ENCODE measurements at regions not wholly inside any gene's neighbourhood (a gene's known extent, or its start where the extent isn't known, plus 50 kb on each side); places are given as distances from the start of the nearest gene placed in this dataset.

GRCh38 chr15:37359101-37359892 lies 258.9 kb upstream of the MEIS2 start (continued):
- TF ChIP-seq ZNF462 (CRISPR knock-in tag; IDR thresholded peaks at IDR 0.05) (no peak), REST (IDR thresholded peaks at IDR 0.05; ENCODE audit: unreplicated experiment) (no peak), STAT1 (IDR thresholded peaks at IDR 0.05; ENCODE audit: unreplicated experiment) (no peak), JUNB (IDR thresholded peaks at IDR 0.05; ENCODE audit: unreplicated experiment) (no peak)

DNA sequence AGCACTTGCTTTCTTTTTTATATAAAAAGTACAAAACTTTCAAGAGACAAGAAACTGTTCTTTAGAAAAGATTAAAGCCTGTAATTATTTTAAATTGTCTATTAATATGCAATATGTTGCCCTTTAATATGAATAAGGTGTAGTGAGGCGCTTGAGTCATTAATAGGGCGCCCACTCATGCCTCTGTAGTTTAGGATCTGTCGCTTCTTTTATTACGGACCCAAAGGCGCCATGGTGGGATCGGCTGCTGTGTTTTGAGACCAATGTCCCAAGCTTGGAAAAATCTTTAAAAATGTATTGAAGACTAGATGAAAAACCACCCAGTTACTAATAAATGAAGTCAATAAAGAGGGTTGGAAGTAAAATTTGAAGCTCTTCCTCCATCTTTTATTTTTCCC lies 259.5 kb upstream of the MEIS2 start:
- no peaks in the 10 kb centered on the region for H3K79me2 ChIP-seq (replicated peaks; ENCODE audit: insufficient read depth)
- no peaks in the 10 kb centered on the region for H3K27me3 ChIP-seq (ENCODE audit: insufficient read depth)
- no peak overlapping the region for H3K27ac ChIP-seq (ENCODE audit: low read depth)
- no peak overlapping the region for H3K4me3 ChIP-seq
- DNase-seq (ENCODE audit: low spot score) = no peak
- H2AFZ ChIP-seq = no peak overlapping the region
- H3K36me3 ChIP-seq (ENCODE audit: insufficient read depth) = no peaks in the 10 kb centered on the region
- H3K4me1 ChIP-seq (ENCODE audit: insufficient read depth) = peaks cover 19% of the 10 kb centered on the region
- H3K4me1 Mint-ChIP-seq = peaks cover 18% of the 10 kb centered on the region
- no peak for ATAC-seq
- no peaks in the 10 kb centered on the region; the same call in 1 of the 2 replicates for H3K9me2 ChIP-seq (ENCODE audit: insufficient read depth)
- no peaks in the 10 kb centered on the region for H3K36me3 Mint-ChIP-seq (ENCODE audit: low read depth)
- H3K27me3 Mint-ChIP-seq (ENCODE audit: insufficient read depth, low read depth, poor library complexity) = no peaks in the 10 kb centered on the region
- H3K27ac Mint-ChIP-seq = no peak overlapping the region
- no peak overlapping the region for H3K4me3 Mint-ChIP-seq
- H3K4me2 ChIP-seq = no peak overlapping the region
- no peaks in the 10 kb centered on the region for H4K20me1 ChIP-seq (replicated peaks; ENCODE audit: insufficient read depth)
- no peaks in the 10 kb centered on the region for H3F3A ChIP-seq (replicated peaks; ENCODE audit: low read depth)
- no peaks in the 10 kb centered on the region for H3K9me3 Mint-ChIP-seq
- no peak for TF ChIP-seq EZH2 (IDR thresholded peaks at IDR 0.05; ENCODE audit: low read depth, unreplicated experiment)
- no peak for TF ChIP-seq ZNF462 (CRISPR knock-in tag; IDR thresholded peaks at IDR 0.05)

Measured in GM23338 (cell line).